LoVo (cell line): ENCODE measurements at regions not wholly inside any gene's neighbourhood (a gene's known extent, or its start where the extent isn't known, plus 50 kb on each side); places are given as distances from the start of the nearest gene placed in this dataset.
A peak's percentile ranks its signal among the peaks of the same experiment; 100 is the strongest.

Source experiments
- DNase-seq: peaks from one replicate; pipeline ENCODE4 v3.0.0-alpha.2; 2016; ENCODE audit warnings: low spot score

DNA sequence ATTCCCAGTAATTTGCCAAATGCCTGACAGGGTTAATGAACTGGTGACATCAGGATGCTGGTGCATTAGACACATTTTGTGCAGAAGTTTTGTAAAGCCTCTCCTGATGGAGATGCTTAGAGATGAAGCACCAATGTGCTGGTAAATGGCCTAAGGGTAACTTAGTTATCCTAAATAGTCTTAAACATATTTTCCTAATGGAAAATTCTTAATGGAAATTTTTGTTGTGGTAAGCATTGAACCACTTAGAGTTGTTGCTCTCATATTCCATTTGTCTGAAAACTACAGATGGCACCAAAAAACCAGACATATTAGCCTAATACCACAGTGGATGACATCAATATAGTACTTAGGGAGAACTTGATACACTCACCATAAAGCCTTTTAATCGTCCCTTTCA, 154.5 kb upstream of the ANK2 start:
- DNase-seq = no peak

- no peak for DNase-seq
Observed at GRCh38 chr4:112895811-112896608, 153.4 kb upstream of the ANK2 start.

DNA sequence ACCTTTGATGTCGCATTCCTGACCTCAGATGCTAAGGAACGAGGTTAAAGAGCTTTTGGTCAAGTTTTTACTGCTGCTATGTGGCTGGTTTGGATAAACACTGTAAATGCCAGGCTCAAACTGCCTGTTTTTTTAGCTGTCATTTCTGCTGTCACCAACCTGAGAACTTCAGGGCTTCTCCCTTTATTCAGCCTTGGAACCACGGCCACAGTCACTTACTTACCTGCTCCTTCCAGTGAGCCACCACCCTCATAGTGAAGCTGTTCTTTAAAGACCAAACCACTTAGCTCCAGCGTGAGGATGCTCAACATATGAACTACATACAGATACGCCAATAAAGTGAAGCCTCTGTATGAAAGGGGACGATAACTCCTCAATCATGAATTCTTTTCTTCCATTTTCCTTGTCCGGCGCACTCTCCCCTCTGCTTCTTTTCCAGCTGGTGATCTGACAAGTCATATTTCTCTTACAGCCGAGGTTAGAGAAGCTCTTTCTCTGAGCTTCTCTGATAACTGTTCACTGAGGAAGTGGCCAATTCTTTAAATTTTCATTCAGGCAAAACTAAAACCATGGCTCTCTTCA, 152.8 kb upstream of the ANK2 start:
- no peak for DNase-seq

DNA sequence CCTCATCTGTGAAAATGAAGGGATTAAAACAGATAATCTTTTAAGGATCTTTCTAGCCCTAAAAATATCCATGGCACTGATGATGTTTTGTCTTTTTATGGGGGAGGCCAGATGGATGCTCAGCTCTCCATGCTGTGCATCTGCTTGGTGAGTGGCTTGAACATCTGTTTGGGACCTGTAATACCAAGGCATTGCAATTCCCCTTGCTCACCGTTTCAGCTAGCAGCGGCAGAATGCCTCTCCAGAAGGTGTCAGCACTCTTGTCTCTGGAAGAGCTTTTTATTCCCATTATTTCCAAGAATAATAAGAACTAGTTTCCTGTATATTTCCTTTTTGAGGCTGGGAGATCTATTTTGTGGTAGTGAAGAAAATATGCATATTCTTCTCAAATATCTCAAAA, 151.9 kb upstream of the ANK2 start:
- no peak for DNase-seq

DNA sequence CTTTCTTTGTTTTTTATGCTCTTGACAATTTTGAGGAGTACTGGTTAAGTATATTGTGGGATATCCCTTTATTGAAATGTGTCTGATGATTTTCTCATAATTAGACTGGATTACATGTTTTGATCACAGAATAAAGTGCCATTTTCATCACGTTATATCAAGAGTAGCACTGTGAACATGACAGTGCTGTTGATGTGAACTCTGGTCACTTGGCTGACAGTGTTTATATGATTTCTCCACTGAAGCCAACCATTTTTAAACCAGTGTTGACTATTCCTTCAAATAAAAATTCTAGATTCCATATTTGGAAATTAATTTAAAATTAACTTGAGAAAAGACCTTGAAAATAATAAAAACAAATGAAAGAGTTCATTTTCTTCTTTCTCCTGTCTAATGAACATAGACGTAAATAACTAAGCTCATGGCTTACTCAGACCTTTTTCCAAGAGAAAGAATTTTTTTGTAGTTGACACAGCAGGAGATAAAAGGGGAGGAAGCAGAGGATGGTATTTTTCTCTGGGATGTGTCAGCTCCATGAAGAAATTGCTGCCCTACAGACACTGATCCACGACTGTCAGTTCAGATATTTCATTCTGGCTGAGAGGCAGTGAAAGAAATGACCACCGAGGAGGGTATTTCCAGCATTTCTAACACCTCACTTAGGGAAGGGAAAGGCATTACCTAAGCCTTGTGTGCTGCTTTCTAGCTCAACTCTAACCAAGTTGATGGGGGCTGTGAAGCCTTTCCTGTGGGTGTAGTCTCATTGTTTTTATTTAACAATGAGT, 150.9 kb upstream of the ANK2 start:
- DNase-seq = no peak

GRCh38 chr4:112900416-112900815, 149.0 kb upstream of the ANK2 start:
- DNase-seq = no peak

DNA sequence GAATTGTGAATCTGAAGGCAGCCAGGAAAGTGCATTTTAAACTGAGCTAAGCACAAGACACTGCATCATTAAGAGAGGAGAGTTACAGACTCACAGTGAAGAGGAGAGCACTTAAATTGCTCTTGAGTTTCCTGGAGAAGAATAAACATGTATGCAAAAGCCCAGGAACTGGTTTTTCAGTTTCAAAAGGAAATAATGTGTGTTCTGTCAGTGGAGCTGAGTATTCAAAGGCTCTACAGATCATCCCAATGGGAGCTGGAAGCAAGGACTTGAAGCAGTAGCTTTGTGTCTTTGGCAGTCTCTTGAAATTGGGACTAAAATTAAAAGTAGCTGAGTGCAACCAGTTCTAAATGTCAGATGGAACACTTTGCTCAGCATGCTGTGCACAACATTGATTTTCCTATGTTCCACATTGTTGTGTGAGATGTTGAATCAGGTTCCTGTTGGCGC, 147.5 kb upstream of the ANK2 start:
- DNase-seq = no peak

GRCh38 chr4:112905728-112906127, 143.7 kb upstream of the ANK2 start:
- no peak for DNase-seq

GRCh38 chr4:112908511-112908910, 140.9 kb upstream of the ANK2 start:
- no peak for DNase-seq

DNA sequence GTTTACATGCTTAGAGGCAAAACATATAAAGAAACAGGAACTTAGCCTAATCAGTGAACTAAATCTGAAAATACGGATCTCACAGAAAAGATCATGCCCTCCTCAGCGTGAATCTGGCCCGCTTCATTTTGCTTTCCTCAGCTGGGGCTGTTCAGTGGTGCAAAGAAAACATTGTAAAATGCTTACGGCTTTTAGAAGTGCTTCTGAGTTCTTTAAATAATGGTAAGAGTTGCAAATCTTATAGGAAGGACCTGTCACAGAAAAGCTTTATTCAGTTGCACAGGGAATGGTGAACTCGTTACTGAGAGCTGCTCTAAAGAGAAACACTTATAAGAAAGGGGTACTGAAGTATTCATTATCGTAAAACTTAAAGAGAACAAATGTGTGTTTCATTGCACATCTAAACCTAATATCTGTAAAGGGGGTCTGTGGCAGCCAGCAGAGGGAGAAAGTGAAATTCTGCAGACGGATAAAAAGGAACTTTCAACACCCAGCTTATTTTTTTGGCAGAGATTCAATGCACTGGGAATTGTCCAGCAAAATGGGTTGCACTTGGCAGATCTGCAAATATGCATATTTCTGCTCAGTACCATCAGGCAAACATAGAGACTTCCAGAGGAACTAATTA, 139.2 kb upstream of the ANK2 start:
- DNase-seq = no peak

DNA sequence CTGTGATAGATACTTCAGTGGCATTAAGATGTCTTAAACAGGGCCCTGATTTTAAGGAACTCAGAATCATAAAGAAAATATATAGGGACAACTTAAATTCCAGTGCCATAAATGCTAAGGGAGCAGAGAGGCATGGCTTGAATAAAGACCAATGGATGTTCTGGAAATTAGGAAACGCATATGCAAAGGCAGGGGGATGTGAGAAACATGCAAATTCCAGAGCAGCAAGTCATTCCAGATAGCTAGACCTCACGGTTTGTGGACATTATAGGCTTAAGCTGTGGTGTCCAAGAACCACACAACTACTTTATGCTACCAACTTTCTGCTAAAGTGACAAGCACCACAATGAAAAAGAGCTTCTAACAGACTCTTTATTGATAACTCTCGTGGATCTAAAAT, 132.6 kb upstream of the ANK2 start:
- DNase-seq = no peak

- no peak for DNase-seq
Observed at GRCh38 chr4:112923516-112923915, 125.9 kb upstream of the ANK2 start.

DNA sequence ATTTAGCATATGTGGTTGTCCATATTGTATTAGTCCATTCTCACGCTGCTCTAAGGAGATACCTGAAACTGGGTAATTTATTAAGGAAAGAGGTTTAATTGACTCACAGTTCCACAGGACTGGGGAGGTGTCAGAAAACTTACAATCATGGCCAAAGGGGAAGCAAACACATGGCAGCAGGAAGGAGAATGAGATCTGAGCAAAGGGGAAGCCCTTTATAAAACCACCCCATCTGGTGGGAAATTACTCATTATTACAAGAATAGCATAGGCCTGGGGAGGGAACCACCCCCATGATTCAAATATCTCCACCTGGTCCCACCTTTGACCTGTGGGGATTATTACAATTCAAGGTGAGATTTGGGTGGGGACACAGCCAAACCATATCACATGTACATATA, 122.6 kb upstream of the ANK2 start:
- no peak for DNase-seq

GRCh38 chr4:112927544-112927943, 121.9 kb upstream of the ANK2 start:
- no peak for DNase-seq

GRCh38 chr4:112931001-112931400, 118.5 kb upstream of the ANK2 start:
- no peak for DNase-seq

DNA sequence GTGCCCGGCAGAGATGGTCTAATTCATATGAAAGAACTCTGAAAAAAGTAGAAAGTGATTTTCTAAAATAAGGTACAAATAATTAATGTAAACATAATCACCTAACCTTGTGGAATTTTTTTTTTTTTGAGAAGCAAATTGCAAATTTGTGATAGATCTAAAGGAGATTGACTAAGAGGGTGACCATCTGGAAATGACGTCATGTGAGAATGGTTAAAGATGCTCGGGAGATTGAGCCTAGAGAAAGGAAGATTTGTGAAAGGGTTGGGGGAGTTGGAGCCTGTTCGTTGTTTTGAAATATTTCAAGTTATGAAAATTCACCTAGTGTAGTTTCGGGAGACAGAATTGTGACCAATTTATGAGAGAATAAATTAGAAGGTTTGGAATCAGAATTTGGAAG, 115.7 kb upstream of the ANK2 start:
- no peak for DNase-seq

- peak; percentile 47 for DNase-seq
Observed at GRCh38 chr4:112938461-112939058, 110.9 kb upstream of the ANK2 start.

GRCh38 chr4:112939901-112940300, 109.6 kb upstream of the ANK2 start:
- DNase-seq = no peak

GRCh38 chr4:112940336-112940735, 109.1 kb upstream of the ANK2 start:
- DNase-seq = no peak

DNA sequence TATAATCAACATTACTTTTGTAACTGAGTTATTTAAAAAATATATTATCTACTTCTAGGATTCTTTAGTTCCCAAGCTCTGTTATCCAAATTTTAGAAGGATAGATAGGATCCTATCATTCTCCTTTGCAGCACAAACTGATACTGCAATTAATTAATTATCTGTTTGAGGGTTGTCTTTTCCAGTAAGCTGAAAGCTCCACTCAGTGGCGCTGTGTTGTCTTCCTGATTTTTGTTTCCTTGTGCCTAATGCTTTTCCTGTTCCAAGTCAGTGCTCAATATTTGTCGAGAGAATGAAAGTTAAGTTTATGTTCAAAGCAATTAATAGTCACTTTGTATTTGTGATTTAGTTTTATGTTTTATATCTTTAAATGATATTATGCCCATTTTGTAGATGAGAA, 107.4 kb upstream of the ANK2 start:
- no peak for DNase-seq

DNA sequence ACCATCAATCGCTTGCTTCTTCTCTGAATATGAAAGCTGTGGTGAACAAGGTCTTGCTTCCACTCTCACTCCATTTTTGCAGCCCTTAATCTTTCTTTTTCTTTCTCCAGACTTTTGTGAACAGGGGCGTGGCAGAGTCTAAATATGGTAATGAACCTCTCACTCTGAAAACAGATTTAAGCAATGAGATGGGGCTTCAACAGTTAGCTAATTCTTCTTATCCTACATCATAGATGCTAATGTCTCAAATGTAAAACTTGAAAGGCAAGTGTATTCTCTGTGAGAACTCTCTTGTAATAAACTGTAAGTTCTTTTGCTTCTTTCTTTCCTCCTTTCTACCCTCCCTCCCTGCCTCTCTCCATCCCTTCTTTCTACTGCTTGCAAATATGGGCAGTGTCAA, 106.5 kb upstream of the ANK2 start:
- no peak for DNase-seq

DNA sequence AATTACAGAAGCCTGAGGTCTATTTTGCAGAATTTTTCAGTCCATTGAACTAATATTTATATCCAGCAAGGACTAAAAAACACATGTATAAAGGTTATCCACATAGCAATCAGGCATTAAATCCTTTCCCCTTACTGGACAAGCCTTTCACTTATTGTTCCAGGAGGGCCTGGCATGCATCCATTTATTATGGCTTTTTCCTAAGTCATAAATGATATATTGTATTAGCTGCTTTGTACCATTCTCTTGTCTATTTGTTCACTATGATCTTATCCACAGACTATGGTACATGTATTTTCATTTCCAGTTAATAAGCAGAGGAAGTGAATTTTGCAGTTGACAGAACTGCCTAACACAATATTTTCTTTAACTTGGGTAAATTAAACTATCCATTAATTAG, 105.4 kb upstream of the ANK2 start:
- no peak for DNase-seq
